DND-41 (cell line): ENCODE measurements at regions not wholly inside any gene's neighbourhood (a gene's known extent, or its start where the extent isn't known, plus 50 kb on each side); places are given as distances from the start of the nearest gene placed in this dataset.

Source experiments
- ATAC-seq: fragments of 200-7000 bp; cut with Tn5 transposase; 3 replicates; pipeline ENCODE4 v1.9.1; 2021; ENCODE audit warnings: low read depth; ENCODE audit not compliant: insufficient read depth
- DNase-seq: peaks from one replicate; pipeline ENCODE4 v3.0.0-alpha.2; 2020
- H2AFZ ChIP-seq: 2 replicates; pipeline ENCODE4 v1.6.0; 2012; ENCODE audit warnings: low read depth, low read length
- H3K27ac ChIP-seq: 2 replicates; pipeline ENCODE4 v1.5.1; 2012; ENCODE audit warnings: low read length, inconsistent platforms
- H3K27me3 ChIP-seq: fragments of 200-600 bp; sonication (generic); 2 replicates; pipeline ENCODE4 v1.6.0; 2012; ENCODE audit warnings: low read length, mild to moderate bottlenecking, inconsistent platforms; ENCODE audit not compliant: insufficient read depth, poor library complexity
- H3K36me3 ChIP-seq: 2 replicates; pipeline ENCODE4 v1.5.1; 2012; ENCODE audit warnings: low read length, inconsistent platforms; ENCODE audit not compliant: insufficient read depth
- H3K4me1 ChIP-seq: 2 replicates; pipeline ENCODE4 v1.5.1; 2012; ENCODE audit warnings: mild to moderate bottlenecking, low read length; ENCODE audit not compliant: insufficient read depth
- H3K4me2 ChIP-seq: 2 replicates; pipeline ENCODE4 v1.6.0; 2012; ENCODE audit warnings: mild to moderate bottlenecking, moderate library complexity, low read length, inconsistent platforms; ENCODE audit not compliant: insufficient read depth
- H3K4me3 ChIP-seq, 2 experiments: fragments of 200-600 bp in 1 of 2; shearing (Covaris generic) in 1 of 2; 2 replicates each; pipeline ENCODE4 v1.5.1; 2012 to 2016; ENCODE audit warnings: inconsistent platforms in 2 of 2, low read length in 2 of 2, mild to moderate bottlenecking in 2 of 2, low read depth in 1 of 2, moderate library complexity in 1 of 2
- H3K79me2 ChIP-seq: 2 replicates; pipeline ENCODE4 v1.6.0; 2012; ENCODE audit warnings: low read length, inconsistent platforms; ENCODE audit not compliant: insufficient read depth
- H3K9ac ChIP-seq: 2 replicates; pipeline ENCODE4 v1.6.0; 2012; ENCODE audit warnings: low read depth, mild to moderate bottlenecking, inconsistent platforms, low read length, moderate library complexity
- H3K9me3 ChIP-seq: 2 replicates; pipeline ENCODE4 v1.5.1; 2012; ENCODE audit warnings: low read length, moderate library complexity, mild to moderate bottlenecking, inconsistent platforms; ENCODE audit not compliant: insufficient read depth, severe bottlenecking
- H4K20me1 ChIP-seq: 2 replicates; pipeline ENCODE4 v1.6.0; 2012; ENCODE audit warnings: low read length; ENCODE audit not compliant: insufficient read depth
- EZH2 ChIP-seq: IDR thresholded peaks from 3 replicates; pipeline ENCODE4 v1.6.1; 2012; ENCODE audit warnings: borderline replicate concordance, low read depth, mild to moderate bottlenecking, moderate library complexity, low read length, inconsistent platforms; ENCODE audit not compliant: severe bottlenecking
- TF ChIP-seq, protein P1 (sequence below): IDR thresholded peaks from 2 replicates; pipeline ENCODE4 v1.5.1; 2012; ENCODE audit warnings: borderline replicate concordance, low read length, moderate library complexity, mild to moderate bottlenecking; ENCODE audit not compliant: poor library complexity, severe bottlenecking; ENCODE audit errors: extremely low read depth

DNA sequence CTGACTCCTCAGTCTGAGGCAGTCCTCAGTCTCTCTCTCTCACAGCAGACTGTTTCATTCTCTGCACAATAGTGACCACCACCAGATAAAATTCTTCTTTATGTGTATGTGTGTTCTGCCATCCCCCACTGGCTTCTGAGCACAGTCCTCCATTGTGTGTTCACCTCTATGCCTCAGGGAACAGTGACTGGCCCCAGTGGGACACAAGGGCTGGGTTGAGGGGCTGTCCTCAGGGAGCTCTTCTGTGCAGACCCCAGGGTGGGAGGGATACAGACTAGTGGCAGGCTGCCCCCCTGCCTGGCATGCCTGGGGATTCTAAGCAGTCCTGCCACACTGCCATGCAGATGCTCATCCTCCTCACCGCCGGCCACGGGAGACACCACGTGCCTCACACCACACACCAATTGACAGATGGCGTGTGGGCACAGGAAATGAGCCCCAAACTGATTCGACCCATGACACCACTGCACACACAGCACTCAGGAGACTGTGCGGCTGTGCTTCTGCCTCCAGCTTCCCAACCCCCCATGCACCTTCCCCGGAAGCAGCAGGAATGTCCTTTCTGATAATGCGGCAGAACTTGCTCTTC, 237.6 kb upstream of the CHRNA7 start:
- H3K4me3 ChIP-seq, result no peak overlapping the region
- H3K9me3 ChIP-seq, result no peaks in the 10 kb centered on the region
- no peak overlapping the region for H3K27ac ChIP-seq
- H3K4me2 ChIP-seq, result no peak overlapping the region
- DNase-seq (no peak), ATAC-seq (no peak)
- no peaks in the 10 kb centered on the region for H3K36me3 ChIP-seq
- H3K4me1 ChIP-seq, result no peaks in the 10 kb centered on the region
- H3K9ac ChIP-seq, result no peak overlapping the region
- H4K20me1 ChIP-seq, result no peaks in the 10 kb centered on the region
- no peak for TF ChIP-seq EZH2
- TF ChIP-seq, protein P1, sequence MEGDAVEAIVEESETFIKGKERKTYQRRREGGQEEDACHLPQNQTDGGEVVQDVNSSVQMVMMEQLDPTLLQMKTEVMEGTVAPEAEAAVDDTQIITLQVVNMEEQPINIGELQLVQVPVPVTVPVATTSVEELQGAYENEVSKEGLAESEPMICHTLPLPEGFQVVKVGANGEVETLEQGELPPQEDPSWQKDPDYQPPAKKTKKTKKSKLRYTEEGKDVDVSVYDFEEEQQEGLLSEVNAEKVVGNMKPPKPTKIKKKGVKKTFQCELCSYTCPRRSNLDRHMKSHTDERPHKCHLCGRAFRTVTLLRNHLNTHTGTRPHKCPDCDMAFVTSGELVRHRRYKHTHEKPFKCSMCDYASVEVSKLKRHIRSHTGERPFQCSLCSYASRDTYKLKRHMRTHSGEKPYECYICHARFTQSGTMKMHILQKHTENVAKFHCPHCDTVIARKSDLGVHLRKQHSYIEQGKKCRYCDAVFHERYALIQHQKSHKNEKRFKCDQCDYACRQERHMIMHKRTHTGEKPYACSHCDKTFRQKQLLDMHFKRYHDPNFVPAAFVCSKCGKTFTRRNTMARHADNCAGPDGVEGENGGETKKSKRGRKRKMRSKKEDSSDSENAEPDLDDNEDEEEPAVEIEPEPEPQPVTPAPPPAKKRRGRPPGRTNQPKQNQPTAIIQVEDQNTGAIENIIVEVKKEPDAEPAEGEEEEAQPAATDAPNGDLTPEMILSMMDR, result no peak
- H2AFZ ChIP-seq, result no peak overlapping the region
- no peaks in the 10 kb centered on the region for H3K79me2 ChIP-seq
- H3K27me3 ChIP-seq, result no peaks in the 10 kb centered on the region

DNA sequence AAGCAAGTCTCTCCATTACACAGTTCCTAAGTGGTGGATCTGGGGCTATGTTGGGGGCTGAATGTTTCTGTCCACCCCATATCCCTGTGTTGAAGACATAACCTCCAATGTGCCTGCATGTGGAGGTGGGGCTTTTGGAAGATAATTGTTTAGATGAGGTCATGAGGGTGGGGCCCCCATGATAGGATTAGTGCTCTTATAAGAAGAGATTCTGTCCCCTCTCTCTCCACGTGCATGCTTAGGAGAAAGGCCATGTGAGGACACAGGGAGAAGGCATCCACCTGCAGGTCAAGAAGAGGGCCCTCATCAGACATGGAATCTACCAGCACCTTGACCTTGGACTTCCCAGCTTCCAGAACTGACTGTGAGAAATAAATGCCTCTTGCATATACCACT, 231.0 kb upstream of the CHRNA7 start:
- Histone ChIP-seq H3K79me2 (no peaks in the 10 kb centered on the region), H2AFZ (no peak overlapping the region), H3K9me3 (no peaks in the 10 kb centered on the region), H3K36me3 (no peaks in the 10 kb centered on the region), H3K27ac (no peak overlapping the region), H3K4me2 (no peak overlapping the region), H3K9ac (no peak overlapping the region), H3K4me1 (no peaks in the 10 kb centered on the region), H4K20me1 (no peaks in the 10 kb centered on the region), H3K4me3 (no peak overlapping the region), H3K27me3 (peaks cover 13% of the 10 kb centered on the region)
- ATAC-seq (no peak), DNase-seq (no peak)
- TF ChIP-seq, protein P1, result no peak
- no peak for TF ChIP-seq EZH2

DNA sequence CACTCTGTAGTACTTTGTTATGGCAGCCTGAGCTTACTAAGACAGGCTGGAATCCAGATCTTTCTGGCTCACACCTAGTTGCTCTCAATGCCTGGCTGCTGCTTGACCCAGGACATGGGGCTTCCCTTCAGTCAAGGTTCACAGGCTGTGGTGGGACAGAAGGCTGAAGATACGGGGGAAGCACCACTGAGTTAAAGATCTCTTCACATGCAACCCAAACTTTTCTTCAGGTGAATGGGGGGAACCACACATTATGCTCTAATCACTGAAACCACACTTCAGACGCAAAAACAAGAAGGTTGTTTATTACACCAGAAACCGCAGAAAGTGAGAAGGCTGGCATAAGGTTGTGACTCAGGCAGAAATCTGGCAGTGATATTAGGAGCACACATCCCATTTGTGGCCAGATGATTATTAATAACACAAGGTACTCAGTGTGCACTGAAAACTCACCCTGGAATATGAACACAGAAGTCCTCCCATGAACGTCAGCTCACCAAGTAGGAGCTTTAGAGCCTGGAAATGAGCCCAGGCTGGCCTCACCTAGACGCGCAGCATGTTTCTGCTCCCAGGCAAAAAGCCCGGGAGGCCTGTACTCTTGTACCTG, 230.5 kb upstream of the CHRNA7 start:
- Histone ChIP-seq H3K9me3 (no peaks in the 10 kb centered on the region), H3K36me3 (no peaks in the 10 kb centered on the region), H3K27ac (no peak overlapping the region), H3K4me1 (no peaks in the 10 kb centered on the region), H3K4me3 (no peak overlapping the region), H3K79me2 (no peaks in the 10 kb centered on the region), H2AFZ (no peak overlapping the region), H3K4me2 (no peak overlapping the region), H4K20me1 (no peaks in the 10 kb centered on the region), H3K9ac (no peak overlapping the region), H3K27me3 (peaks cover 13% of the 10 kb centered on the region)
- TF ChIP-seq, protein P1, result no peak
- no peak for TF ChIP-seq EZH2
- ATAC-seq (no peak), DNase-seq (no peak)

DNA sequence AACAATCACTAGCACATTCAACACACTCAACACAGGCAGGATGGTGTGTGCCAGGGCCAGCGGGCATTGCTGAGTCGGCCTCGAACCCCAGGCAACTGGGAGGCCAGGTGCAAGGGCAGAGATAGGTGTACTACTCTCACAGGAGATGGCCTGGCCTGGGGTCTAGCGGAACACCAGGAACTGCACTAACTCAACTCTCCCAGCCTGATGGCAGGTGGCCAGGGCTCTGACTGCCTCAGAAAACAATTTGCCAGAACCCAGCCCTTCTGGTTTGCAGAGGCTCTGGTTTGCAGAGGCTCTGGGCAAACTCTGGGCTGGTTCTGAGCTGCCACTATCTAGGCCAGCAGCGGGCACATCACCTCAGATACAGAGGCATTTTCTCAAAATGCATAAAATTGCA, 229.2 kb upstream of the CHRNA7 start:
- DNase-seq, result no peak
- no peak for TF ChIP-seq EZH2
- TF ChIP-seq, protein P1, result no peak

More for the DNA sequence above, 229.2 kb upstream of the CHRNA7 start:
- Histone ChIP-seq H3K27ac (no peak overlapping the region), H3K27me3 (peaks cover 13% of the 10 kb centered on the region), H3K4me1 (no peaks in the 10 kb centered on the region), H2AFZ (no peak overlapping the region), H3K4me2 (no peak overlapping the region), H3K9ac (no peak overlapping the region), H3K9me3 (no peaks in the 10 kb centered on the region), H3K36me3 (no peaks in the 10 kb centered on the region), H3K4me3 (no peak overlapping the region), H4K20me1 (no peaks in the 10 kb centered on the region), H3K79me2 (no peaks in the 10 kb centered on the region)
- no peak for ATAC-seq
